ENCODE measurements at regions not wholly inside any gene's neighbourhood (a gene's known extent, or its start where the extent isn't known, plus 50 kb on each side); places are given as distances from the start of the nearest gene placed in this dataset.

- TF ChIP-seq POLR2A (IDR thresholded peaks at IDR 0.05) (no peak), CTCF (IDR thresholded peaks at IDR 0.05) (no peak), POLR2AphosphoS5 (IDR thresholded peaks at IDR 0.05) (no peak), EP300 (IDR thresholded peaks at IDR 0.05) (no peak)
- Histone ChIP-seq H3K27ac (no peak overlapping the region), H3K27me3 (no peaks in the 10 kb centered on the region), H3K36me3 (no peaks in the 10 kb centered on the region), H3K4me3 (no peak overlapping the region), H3K4me1 (peaks cover 0 to 4% (median 2%) of the 10 kb centered on the region in 4 donors), H3K9me3 (no peaks in the 10 kb centered on the region)
- WGBS, 2 donors: 65 to 67% methylated on average over 3 of the region's 3 CpGs
- ATAC-seq (ENCODE audit: low FRiP score in 2 of 2): no peak
- no peak for DNase-seq
Measured at GRCh38 chr9:12880406-12881015, 105.7 kb downstream of the LURAP1L start.

- DNase-seq: no peak
- no peaks in the 10 kb centered on the region for H3K9me3 ChIP-seq
- peaks cover 0 to 4% (median 2%) of the 10 kb centered on the region in 4 donors for H3K4me1 ChIP-seq
- H3K27me3 ChIP-seq: no peaks in the 10 kb centered on the region
- 39% methylated on average over 2 of the region's 2 CpGs for WGBS, 2 donors
- peak overlapping the region in 1 of 4 donors; percentile 22 for H3K27ac ChIP-seq
- ATAC-seq (ENCODE audit: low FRiP score in 2 of 2): peak in 1 of 2 donors; percentile 84
- H3K36me3 ChIP-seq: no peaks in the 10 kb centered on the region
- TF ChIP-seq EP300 (IDR thresholded peaks at IDR 0.05): no peak
- no peak for TF ChIP-seq CTCF (IDR thresholded peaks at IDR 0.05)
- TF ChIP-seq POLR2AphosphoS5 (IDR thresholded peaks at IDR 0.05): no peak
- TF ChIP-seq POLR2A (IDR thresholded peaks at IDR 0.05): no peak
- no peak overlapping the region for H3K4me3 ChIP-seq
Measured at GRCh38 chr9:12882430-12882829, 107.6 kb downstream of the LURAP1L start.

- peaks cover 0 to 4% (median 2%) of the 10 kb centered on the region in 4 donors for H3K4me1 ChIP-seq
- no peak overlapping the region for H3K4me3 ChIP-seq
- H3K27me3 ChIP-seq: no peaks in the 10 kb centered on the region
- no peaks in the 10 kb centered on the region for H3K9me3 ChIP-seq
- TF ChIP-seq CTCF (IDR thresholded peaks at IDR 0.05) (peak in 4 of 6 experiments; percentile 15 to 62 (median 46)), POLR2AphosphoS5 (IDR thresholded peaks at IDR 0.05) (peak in 1 of 2 donors; percentile 17), EP300 (IDR thresholded peaks at IDR 0.05) (no peak), POLR2A (IDR thresholded peaks at IDR 0.05) (no peak)
- no peaks in the 10 kb centered on the region for H3K36me3 ChIP-seq
- WGBS, 2 donors: 57 to 62% methylated on average over 4 of the region's 4 CpGs
- DNase-seq (no peak), ATAC-seq (ENCODE audit: low FRiP score in 2 of 2) (peak in 1 of 2 donors; percentile 87)
- no peak overlapping the region for H3K27ac ChIP-seq
Measured at GRCh38 chr9:12884736-12885395, 110.0 kb downstream of the LURAP1L start.

GRCh38 chr9:12889402-12890106 lies 114.7 kb downstream of the LURAP1L start:
- no peak for ATAC-seq (ENCODE audit: low FRiP score in 2 of 2)
- no peak overlapping the region for H3K27ac ChIP-seq
- no peaks in the 10 kb centered on the region for H3K9me3 ChIP-seq
- no peaks in the 10 kb centered on the region for H3K4me1 ChIP-seq
- no peak for DNase-seq
- TF ChIP-seq POLR2AphosphoS5 (IDR thresholded peaks at IDR 0.05): no peak
- no peak for TF ChIP-seq CTCF (IDR thresholded peaks at IDR 0.05)
- TF ChIP-seq POLR2A (IDR thresholded peaks at IDR 0.05): no peak
- no peak for TF ChIP-seq EP300 (IDR thresholded peaks at IDR 0.05)
- 81% methylated on average over 2 of the region's 2 CpGs for WGBS, 2 donors
- no peaks in the 10 kb centered on the region for H3K27me3 ChIP-seq
- H3K36me3 ChIP-seq: no peaks in the 10 kb centered on the region
- no peak overlapping the region for H3K4me3 ChIP-seq

Measured in upper lobe of left lung (tissue), 6 donors.